ENCODE measurements at regions not wholly inside any gene's neighbourhood (a gene's known extent, or its start where the extent isn't known, plus 50 kb on each side); places are given as distances from the start of the nearest gene placed in this dataset.

- ChIA-PET POLR2A (ENCODE audit: unreplicated experiment) (no interaction called here), CTCF (no interaction called here)
- no peak for ATAC-seq
- H3K79me2 ChIP-seq (ENCODE audit: low read length), result no peaks in the 10 kb centered on the region
- H3K4me3 ChIP-seq (ENCODE audit: low read length), result no peak overlapping the region
- H3K27me3 ChIP-seq (ENCODE audit: low read length), result no peaks in the 10 kb centered on the region
- no peaks in the 10 kb centered on the region for H3F3A ChIP-seq (ENCODE audit: low read length, unreplicated experiment)
- no peak overlapping the region for H3K4me2 ChIP-seq (ENCODE audit: low read length)
- H3K27ac ChIP-seq (ENCODE audit: low read length), result no peak overlapping the region
- TF ChIP-seq EZH2phosphoT487 (IDR thresholded peaks at IDR 0.05; ENCODE audit: borderline replicate concordance, low read length) (no peak), CTCF (conservative IDR thresholded peaks at IDR 0.05; ENCODE audit: low read depth, low read length) (no peak), EZH2 (IDR thresholded peaks at IDR 0.05; ENCODE audit: low read length, unreplicated experiment) (no peak)
- no peak for DNase-seq
- H3K9me2 ChIP-seq (replicated peaks; ENCODE audit: low read length), result no peaks in the 10 kb centered on the region
- H4K20me1 ChIP-seq (ENCODE audit: low read length), result no peaks in the 10 kb centered on the region
- no peaks in the 10 kb centered on the region for H3K36me3 ChIP-seq (ENCODE audit: low read depth, low read length)
- intact Hi-C loops (cut with micrococcal nuclease), result no loop called here
- BruUV-seq (replicated peaks), result no TSS peak
- H2AFZ ChIP-seq (ENCODE audit: low read length), result no peak overlapping the region
- no peaks in the 10 kb centered on the region for H3K4me1 ChIP-seq (ENCODE audit: insufficient read depth, low read length)
- H3K9me3 ChIP-seq (ENCODE audit: low read length), result no peaks in the 10 kb centered on the region
- no peak overlapping the region for H3K9ac ChIP-seq (ENCODE audit: low read length)
These were observed 1679.9 kb downstream of the EFNB2 start for GRCh38 chr13:104855581-104855980.

- no peaks in the 10 kb centered on the region for H3K4me1 ChIP-seq (ENCODE audit: insufficient read depth, low read length)
- no peak overlapping the region for H3K9ac ChIP-seq (ENCODE audit: low read length)
- H3K79me2 ChIP-seq (ENCODE audit: low read length), result no peaks in the 10 kb centered on the region
- no peak for ATAC-seq
- no peak for DNase-seq
- no peaks in the 10 kb centered on the region for H3K27me3 ChIP-seq (ENCODE audit: low read length)
- BruUV-seq (replicated peaks), result no TSS peak
- no peak overlapping the region for H3K27ac ChIP-seq (ENCODE audit: low read length)
- H3K4me3 ChIP-seq (ENCODE audit: low read length), result no peak overlapping the region
- no peak overlapping the region for H3K4me2 ChIP-seq (ENCODE audit: low read length)
- H3K36me3 ChIP-seq (ENCODE audit: low read depth, low read length), result no peaks in the 10 kb centered on the region
- H3F3A ChIP-seq (ENCODE audit: low read length, unreplicated experiment), result no peaks in the 10 kb centered on the region
- H2AFZ ChIP-seq (ENCODE audit: low read length), result no peak overlapping the region
- H3K9me3 ChIP-seq (ENCODE audit: low read length), result no peaks in the 10 kb centered on the region
- POLR2A ChIA-PET (ENCODE audit: unreplicated experiment), result no interaction called here
- H3K9me2 ChIP-seq (replicated peaks; ENCODE audit: low read length), result no peaks in the 10 kb centered on the region
- CTCF ChIA-PET, result no interaction called here
- H4K20me1 ChIP-seq (ENCODE audit: low read length), result no peaks in the 10 kb centered on the region
- no peak for TF ChIP-seq EZH2phosphoT487 (IDR thresholded peaks at IDR 0.05; ENCODE audit: borderline replicate concordance, low read length)
- TF ChIP-seq EZH2 (IDR thresholded peaks at IDR 0.05; ENCODE audit: low read length, unreplicated experiment), result no peak
- no peak for TF ChIP-seq CTCF (conservative IDR thresholded peaks at IDR 0.05; ENCODE audit: low read depth, low read length)
- intact Hi-C loops (cut with micrococcal nuclease), result no loop called here
These were observed 1680.8 kb downstream of the EFNB2 start for GRCh38 chr13:104854698-104855097.

- no peak for DNase-seq
- H3F3A ChIP-seq (ENCODE audit: low read length, unreplicated experiment), result no peaks in the 10 kb centered on the region
These were observed 1681.5 kb downstream of the EFNB2 start for GRCh38 chr13:104854007-104854406.

More at GRCh38 chr13:104854007-104854406, 1681.5 kb downstream of the EFNB2 start:
- intact Hi-C loops (cut with micrococcal nuclease), result no loop called here
- Histone ChIP-seq H3K27ac (ENCODE audit: low read length) (no peak overlapping the region), H3K36me3 (ENCODE audit: low read depth, low read length) (no peaks in the 10 kb centered on the region), H3K9ac (ENCODE audit: low read length) (no peak overlapping the region), H3K4me3 (ENCODE audit: low read length) (no peak overlapping the region), H3K9me3 (ENCODE audit: low read length) (no peaks in the 10 kb centered on the region), H2AFZ (ENCODE audit: low read length) (no peak overlapping the region), H3K4me1 (ENCODE audit: insufficient read depth, low read length) (no peaks in the 10 kb centered on the region), H3K4me2 (ENCODE audit: low read length) (no peak overlapping the region), H4K20me1 (ENCODE audit: low read length) (no peaks in the 10 kb centered on the region), H3K27me3 (ENCODE audit: low read length) (no peaks in the 10 kb centered on the region), H3K79me2 (ENCODE audit: low read length) (no peaks in the 10 kb centered on the region), H3K9me2 (replicated peaks; ENCODE audit: low read length) (no peaks in the 10 kb centered on the region)
- ChIA-PET POLR2A (ENCODE audit: unreplicated experiment) (no interaction called here), CTCF (no interaction called here)
- no TSS peak for BruUV-seq (replicated peaks)
- TF ChIP-seq EZH2phosphoT487 (IDR thresholded peaks at IDR 0.05; ENCODE audit: borderline replicate concordance, low read length) (no peak), CTCF (conservative IDR thresholded peaks at IDR 0.05; ENCODE audit: low read depth, low read length) (no peak), EZH2 (IDR thresholded peaks at IDR 0.05; ENCODE audit: low read length, unreplicated experiment) (no peak)
- no peak for ATAC-seq
